Mesendoderm (in vitro differentiated cells): ENCODE measurements at regions not wholly inside any gene's neighbourhood (a gene's known extent, or its start where the extent isn't known, plus 50 kb on each side); places are given as distances from the start of the nearest gene placed in this dataset.

Experiments used
- DNase-seq: peaks from one replicate; pipeline ENCODE4 v3.0.0; 2013
- H2AK5ac ChIP-seq: 2 replicates; pipeline ENCODE4 v1.6.1; 2013; ENCODE audit warnings: low read length, inconsistent platforms
- H2BK120ac ChIP-seq: 2 replicates; pipeline ENCODE4 v1.6.1; 2013; ENCODE audit warnings: low read depth, mild to moderate bottlenecking, low read length, moderate library complexity, mixed read lengths
- H2BK15ac ChIP-seq: replicated peaks from 2 replicates; pipeline ENCODE4 v1.6.1; 2013; ENCODE audit warnings: low read depth, mild to moderate bottlenecking, moderate library complexity
- H2BK5ac ChIP-seq: 2 replicates; pipeline ENCODE4 v1.6.1; 2013; ENCODE audit warnings: low read length, inconsistent platforms
- H3K18ac ChIP-seq: 2 replicates; pipeline ENCODE4 v1.6.1; 2013; ENCODE audit warnings: mild to moderate bottlenecking, low read length, mixed read lengths
- H3K23ac ChIP-seq: one replicate; pipeline ENCODE4 v1.6.1; 2013; ENCODE audit warnings: low read length
- H3K27ac ChIP-seq: 2 replicates; pipeline ENCODE4 v1.5.1; 2013; ENCODE audit warnings: low read depth, mild to moderate bottlenecking, inconsistent platforms, low read length, moderate library complexity
- H3K27me3 ChIP-seq: 2 replicates; pipeline ENCODE4 v1.6.1; 2013; ENCODE audit warnings: low read length, control low read depth, mild to moderate bottlenecking, inconsistent platforms; ENCODE audit not compliant: insufficient read depth, poor library complexity
- H3K36me3 ChIP-seq: 2 replicates; pipeline ENCODE4 v1.6.1; 2013; ENCODE audit warnings: low read length, inconsistent platforms; ENCODE audit not compliant: control insufficient read depth, insufficient read depth
- H3K4ac ChIP-seq: one replicate; pipeline ENCODE4 v1.6.1; 2013; ENCODE audit warnings: low read depth, mild to moderate bottlenecking, low read length, moderate library complexity
- H3K4me1 ChIP-seq: 2 replicates; pipeline ENCODE4 v1.6.1; 2013; ENCODE audit warnings: low read depth, low read length, inconsistent platforms; ENCODE audit not compliant: control insufficient read depth
- H3K4me2 ChIP-seq: 2 replicates; pipeline ENCODE4 v1.6.1; 2013; ENCODE audit warnings: low read length
- H3K4me3 ChIP-seq: 2 replicates; pipeline ENCODE4 v1.5.1; 2013; ENCODE audit warnings: mild to moderate bottlenecking, low read length
- H3K56ac ChIP-seq: one replicate; pipeline ENCODE4 v1.6.1; 2013; ENCODE audit warnings: low read length
- H3K79me1 ChIP-seq: 2 replicates; pipeline ENCODE4 v1.6.1; 2013; ENCODE audit warnings: low read length, inconsistent platforms
- H3K79me2 ChIP-seq: 2 replicates; pipeline ENCODE4 v1.6.1; 2013; ENCODE audit warnings: mild to moderate bottlenecking, low read length; ENCODE audit not compliant: control insufficient read depth, insufficient read depth
- H3K9ac ChIP-seq: 2 replicates; pipeline ENCODE4 v1.6.1; 2013; ENCODE audit warnings: low read length, inconsistent platforms
- H4K5ac ChIP-seq: one replicate; pipeline ENCODE4 v1.6.1; 2013; ENCODE audit warnings: low read length
- H4K8ac ChIP-seq: one replicate; pipeline ENCODE4 v1.6.1; 2013; ENCODE audit warnings: low read depth, mild to moderate bottlenecking, control low read depth, low read length, moderate library complexity
- WGBS: extraction: QIAGEN DNeasy Blood & Tissue Kit; methylation state at CpG from one replicate; pipeline ENCODE4 v1.1.7; 2013; ENCODE audit warnings: low lambda C conversion rate, missing lambda C conversion rate; ENCODE audit not compliant: insufficient coverage; ENCODE audit errors: extremely low coverage; 5-methylcytosine and 5-hydroxymethylcytosine counted together

DNA sequence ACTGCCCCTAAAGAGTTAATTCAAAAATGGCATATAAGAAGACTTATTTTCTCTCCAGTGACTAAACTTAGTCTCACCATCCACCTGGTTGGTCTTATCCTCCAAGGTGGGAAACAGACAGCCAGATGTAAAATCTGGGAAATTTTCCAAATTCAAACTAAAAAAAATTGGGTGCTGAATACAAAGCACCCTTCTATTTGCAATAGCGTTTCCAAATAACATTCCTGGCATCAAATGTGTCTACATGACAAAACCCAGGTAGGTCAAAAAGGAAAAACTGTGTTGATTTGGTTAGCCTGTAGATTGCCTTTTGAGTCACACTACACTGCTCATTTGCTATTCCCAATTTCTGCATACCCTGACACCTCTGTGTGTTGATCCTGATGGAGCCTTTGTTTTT is 252.2 kb downstream of the NR2F1-AS1 start:
- WGBS = no CpG with 5 or more reads among the region's 1 CpG
- Histone ChIP-seq H2BK120ac (no peak overlapping the region), H4K8ac (no peak overlapping the region), H2AK5ac (no peak overlapping the region), H3K4me2 (no peak overlapping the region), H3K4me1 (no peaks in the 10 kb centered on the region), H3K79me1 (no peaks in the 10 kb centered on the region), H2BK15ac (no peak overlapping the region), H3K4ac (no peak overlapping the region), H3K9ac (no peak overlapping the region), H3K27ac (no peak overlapping the region), H3K56ac (no peak overlapping the region), H2BK5ac (no peak overlapping the region), H3K36me3 (no peaks in the 10 kb centered on the region), H3K23ac (no peak overlapping the region), H3K4me3 (no peak overlapping the region), H3K79me2 (no peaks in the 10 kb centered on the region), H3K18ac (no peak overlapping the region), H3K27me3 (no peaks in the 10 kb centered on the region), H4K5ac (no peak overlapping the region)
- DNase-seq = no peak

DNA sequence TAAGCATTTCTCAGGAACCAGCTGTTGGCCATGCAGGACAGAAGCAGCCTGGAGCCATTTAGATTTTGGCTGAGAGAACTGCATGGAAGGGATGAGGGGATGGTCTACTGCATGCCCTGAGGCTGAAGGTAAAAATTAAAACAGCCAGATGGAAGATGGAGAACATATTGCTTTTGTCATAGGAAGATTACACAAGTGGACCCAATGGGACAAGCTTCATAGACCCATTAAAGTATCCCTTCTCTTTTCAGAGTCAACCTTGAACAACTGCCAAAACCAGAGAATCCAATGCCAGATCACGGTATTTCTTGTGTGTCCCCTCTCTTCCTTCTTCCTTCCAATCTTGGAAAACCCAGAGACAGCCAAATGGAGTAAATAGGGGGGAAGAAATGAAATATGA is 253.4 kb downstream of the NR2F1-AS1 start:
- Histone ChIP-seq H3K4me3 (no peak overlapping the region), H2BK15ac (no peak overlapping the region), H3K56ac (no peak overlapping the region), H3K4me1 (no peaks in the 10 kb centered on the region), H4K8ac (no peak overlapping the region), H2BK5ac (no peak overlapping the region), H4K5ac (no peak overlapping the region), H3K4me2 (no peak overlapping the region), H3K79me2 (no peaks in the 10 kb centered on the region), H3K27me3 (no peaks in the 10 kb centered on the region), H3K9ac (no peak overlapping the region), H3K79me1 (no peaks in the 10 kb centered on the region), H3K36me3 (no peaks in the 10 kb centered on the region), H3K18ac (no peak overlapping the region), H2AK5ac (no peak overlapping the region), H2BK120ac (no peak overlapping the region), H3K4ac (no peak overlapping the region), H3K27ac (no peak overlapping the region), H3K23ac (no peak overlapping the region)
- WGBS = no CpG with 5 or more reads among the region's 1 CpG
- no peak for DNase-seq

DNA sequence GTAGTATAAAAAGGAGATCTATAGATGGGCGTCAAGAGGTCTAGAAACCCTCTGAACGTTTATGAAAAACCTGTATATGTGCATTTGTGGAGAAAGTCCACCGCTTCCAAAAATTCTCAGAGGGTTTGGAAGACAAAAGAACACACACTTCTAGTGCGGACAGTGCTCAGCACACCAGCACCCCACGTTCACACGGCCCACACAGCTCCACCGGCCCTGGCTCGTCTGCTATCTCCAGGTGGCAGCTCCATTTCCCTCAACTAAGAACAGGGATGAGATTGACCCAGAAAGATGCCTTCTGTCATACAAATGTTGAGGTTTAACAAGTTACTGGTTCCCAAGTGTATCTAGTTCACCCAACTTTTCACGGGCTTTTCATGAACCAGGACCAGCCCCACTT is 255.1 kb downstream of the NR2F1-AS1 start:
- Histone ChIP-seq H2BK120ac (no peak overlapping the region), H3K36me3 (no peaks in the 10 kb centered on the region), H4K8ac (no peak overlapping the region), H3K18ac (no peak overlapping the region), H3K79me1 (no peaks in the 10 kb centered on the region), H3K27ac (no peak overlapping the region), H3K56ac (no peak overlapping the region), H3K27me3 (no peaks in the 10 kb centered on the region), H2BK15ac (no peak overlapping the region), H3K4me2 (no peak overlapping the region), H3K4ac (no peak overlapping the region), H2BK5ac (no peak overlapping the region), H4K5ac (no peak overlapping the region), H3K9ac (no peak overlapping the region), H3K79me2 (no peaks in the 10 kb centered on the region), H3K4me1 (no peaks in the 10 kb centered on the region), H2AK5ac (no peak overlapping the region), H3K23ac (no peak overlapping the region), H3K4me3 (no peak overlapping the region)
- no peak for DNase-seq
- no CpG with 5 or more reads among the region's 9 CpGs for WGBS

DNA sequence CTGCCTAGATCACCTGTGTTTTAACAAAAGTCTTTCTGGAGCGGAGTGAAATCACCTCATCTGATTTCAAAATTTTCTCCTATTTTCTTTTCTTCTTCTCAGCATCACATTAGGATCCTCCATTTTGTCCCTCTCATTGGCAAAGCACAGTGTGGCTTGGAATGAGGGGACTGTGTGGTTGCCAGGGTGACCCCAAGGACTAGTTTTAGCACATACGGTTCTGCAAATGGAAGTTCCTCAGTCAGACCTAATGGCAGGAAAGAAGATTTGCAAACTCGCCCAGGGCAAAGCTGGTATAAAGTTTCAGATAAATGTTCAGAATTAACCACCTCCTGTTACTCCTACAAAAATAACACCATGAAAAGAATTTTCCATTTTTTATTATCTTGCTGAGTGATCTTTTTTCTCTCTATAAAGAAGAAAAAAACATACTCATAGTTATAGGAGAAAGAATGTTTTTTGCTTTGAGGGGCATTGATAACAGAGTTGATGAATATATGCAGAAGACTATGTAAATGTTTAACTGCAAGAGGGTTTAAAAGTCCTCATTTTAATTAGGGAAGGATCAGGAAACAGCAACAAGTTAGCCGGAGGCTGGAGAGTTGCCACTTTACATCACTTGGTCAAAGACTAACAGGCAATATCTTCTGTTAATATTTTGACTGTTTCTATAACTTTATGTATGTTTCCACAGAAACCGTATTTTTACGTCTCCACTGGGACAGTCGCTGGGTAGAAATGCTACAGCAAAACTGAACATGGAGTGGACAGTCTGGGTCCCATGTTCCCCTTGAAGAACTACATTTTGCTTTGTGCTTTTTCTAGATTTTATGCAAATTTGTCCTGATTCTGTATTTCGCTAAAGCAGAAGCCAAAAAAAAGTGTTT is 257.8 kb downstream of the NR2F1-AS1 start:
- Histone ChIP-seq H3K79me2 (no peaks in the 10 kb centered on the region), H2BK15ac (no peak overlapping the region), H3K79me1 (no peaks in the 10 kb centered on the region), H3K4me3 (no peak overlapping the region), H3K23ac (no peak overlapping the region), H4K5ac (no peak overlapping the region), H3K4ac (no peak overlapping the region), H2AK5ac (no peak overlapping the region), H3K4me2 (no peak overlapping the region), H3K4me1 (no peaks in the 10 kb centered on the region), H3K18ac (no peak overlapping the region), H3K56ac (no peak overlapping the region), H2BK5ac (no peak overlapping the region), H3K27me3 (no peaks in the 10 kb centered on the region), H2BK120ac (no peak overlapping the region), H4K8ac (no peak overlapping the region), H3K9ac (no peak overlapping the region), H3K27ac (no peak overlapping the region), H3K36me3 (no peaks in the 10 kb centered on the region)
- DNase-seq = peak; percentile 12
- WGBS = no CpG with 5 or more reads among the region's 8 CpGs

DNA sequence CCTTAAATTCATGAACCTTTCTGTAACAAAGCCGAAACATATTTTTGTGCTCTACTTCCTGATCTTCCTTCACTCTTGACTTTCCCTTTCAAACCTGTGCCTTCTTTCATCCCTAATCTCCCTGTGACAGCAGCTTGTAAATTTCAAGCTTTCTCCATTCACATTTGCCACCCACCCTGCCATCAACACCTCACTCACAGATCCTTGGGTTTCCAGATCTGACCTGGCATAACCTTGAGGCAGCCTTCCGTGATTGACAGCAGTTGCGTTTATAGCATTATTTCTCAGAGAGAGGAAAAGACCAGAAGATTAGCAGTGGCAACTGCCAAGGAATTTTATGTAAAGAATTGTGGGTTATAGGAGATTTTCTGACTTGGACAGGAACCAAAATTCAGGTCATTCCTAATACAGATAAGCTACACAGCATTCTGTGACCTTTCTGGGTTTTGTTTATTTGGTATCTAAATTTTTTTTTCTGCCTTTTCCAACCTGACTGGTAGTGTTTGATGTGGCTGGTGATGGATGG is 260.0 kb downstream of the NR2F1-AS1 start:
- H3K4me1 ChIP-seq = no peaks in the 10 kb centered on the region
- H3K79me2 ChIP-seq = no peaks in the 10 kb centered on the region
- no peak overlapping the region for H2BK5ac ChIP-seq
- H3K4me2 ChIP-seq = no peak overlapping the region
- H3K4me3 ChIP-seq = no peak overlapping the region
- H3K27me3 ChIP-seq = no peaks in the 10 kb centered on the region
- no peak overlapping the region for H2BK120ac ChIP-seq
- H3K4ac ChIP-seq = no peak overlapping the region
- H3K9ac ChIP-seq = no peak overlapping the region
- WGBS = no CpG with 5 or more reads among the region's 3 CpGs
- H3K56ac ChIP-seq = no peak overlapping the region
- no peak overlapping the region for H3K27ac ChIP-seq
- H3K18ac ChIP-seq = no peak overlapping the region
- no peak overlapping the region for H2AK5ac ChIP-seq
- no peak overlapping the region for H3K23ac ChIP-seq
- no peaks in the 10 kb centered on the region for H3K79me1 ChIP-seq
- no peak overlapping the region for H4K8ac ChIP-seq
- H2BK15ac ChIP-seq = no peak overlapping the region
- no peak overlapping the region for H4K5ac ChIP-seq
- no peaks in the 10 kb centered on the region for H3K36me3 ChIP-seq
- DNase-seq = no peak

DNA sequence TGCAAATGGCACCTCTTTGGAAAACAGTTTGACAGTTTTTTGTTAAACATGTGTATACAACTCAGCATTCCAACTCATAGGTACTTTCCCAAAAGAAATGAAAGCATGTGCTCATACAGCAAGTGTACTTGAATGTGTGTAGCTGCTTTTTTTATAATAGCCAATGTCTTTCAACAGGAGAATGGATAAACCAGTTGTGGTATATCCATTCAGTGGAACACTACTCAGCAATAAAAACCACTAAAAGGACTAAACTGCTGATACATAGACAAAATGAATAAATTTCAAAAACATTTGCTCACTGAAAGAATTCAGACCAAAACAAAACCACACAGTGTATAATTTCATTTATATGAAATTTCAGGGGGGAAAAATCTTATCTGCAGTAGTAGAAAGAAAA is 267.3 kb downstream of the NR2F1-AS1 start:
- no peak for DNase-seq
- Histone ChIP-seq H3K79me1 (no peaks in the 10 kb centered on the region), H3K23ac (no peak overlapping the region), H3K4me1 (no peaks in the 10 kb centered on the region), H3K79me2 (no peaks in the 10 kb centered on the region), H4K5ac (no peak overlapping the region), H3K36me3 (no peaks in the 10 kb centered on the region), H3K18ac (no peak overlapping the region), H3K27ac (no peak overlapping the region), H3K4me2 (no peak overlapping the region), H2BK5ac (no peak overlapping the region), H3K56ac (no peak overlapping the region), H4K8ac (no peak overlapping the region), H3K9ac (no peak overlapping the region), H2AK5ac (no peak overlapping the region), H3K4me3 (no peak overlapping the region), H2BK120ac (no peak overlapping the region), H3K4ac (no peak overlapping the region), H3K27me3 (no peaks in the 10 kb centered on the region), H2BK15ac (no peak overlapping the region)
